SK-N-SH treated with all-trans-retinoic acid at 6 μM for 48 hours (cell line): ENCODE measurements at regions not wholly inside any gene's neighbourhood (a gene's known extent, or its start where the extent isn't known, plus 50 kb on each side); places are given as distances from the start of the nearest gene placed in this dataset.

Experiments
- ESRRG ChIP-seq: fragments of 250-450 bp; sonication (Bioruptor Pico); IDR thresholded peaks from 2 replicates; pipeline ENCODE4 v1.6.1; 2021; ENCODE audit warnings: mild to moderate bottlenecking
- SNAI2 ChIP-seq: fragments of 250-450 bp; sonication (Bioruptor Pico); IDR thresholded peaks from 2 replicates; pipeline ENCODE4 v1.5.0; 2020; ENCODE audit warnings: mild to moderate bottlenecking, moderate library complexity
- TCF4 ChIP-seq: fragments of 250-450 bp; sonication (Bioruptor Pico); IDR thresholded peaks from 2 replicates; pipeline ENCODE4 v1.8.0; 2021; ENCODE audit warnings: mild to moderate bottlenecking, moderate library complexity, borderline replicate concordance
- TSHZ2 ChIP-seq: fragments of 250-450 bp; sonication (Bioruptor Pico); IDR thresholded peaks from 2 replicates; pipeline ENCODE4 v1.5.0; 2020; ENCODE audit warnings: mild to moderate bottlenecking, moderate library complexity

- no peak for TF ChIP-seq SNAI2
- TF ChIP-seq TCF4 (CRISPR knock-in tag), result no peak
- TF ChIP-seq TSHZ2, result no peak
- TF ChIP-seq ESRRG, result no peak
Observed at GRCh38 chr13:76271728-76272232, 614.4 kb downstream of the KCTD12 start.
